ENCODE measurements at regions not wholly inside any gene's neighbourhood (a gene's known extent, or its start where the extent isn't known, plus 50 kb on each side); places are given as distances from the start of the nearest gene placed in this dataset.

DNA sequence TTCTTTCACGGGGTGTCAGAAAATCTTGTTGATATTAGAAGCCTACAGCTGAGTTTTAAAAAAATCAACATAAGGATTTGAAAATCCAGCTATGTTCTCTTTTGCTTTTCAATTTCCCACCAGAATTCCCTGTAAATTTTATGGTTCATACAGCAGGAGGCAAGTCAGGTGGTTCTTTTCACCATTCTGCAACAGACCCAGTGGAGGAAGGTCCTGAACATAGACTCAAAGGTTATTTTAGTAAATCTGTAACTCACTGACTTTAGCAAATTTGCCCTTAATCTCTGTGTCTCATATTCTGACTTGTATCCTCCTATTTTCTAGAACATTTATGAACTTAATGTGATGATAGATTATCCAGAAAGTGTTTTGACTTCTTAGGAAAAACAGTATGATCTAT lies 235.4 kb upstream of the E2F7 start:
- TF ChIP-seq, protein P1, sequence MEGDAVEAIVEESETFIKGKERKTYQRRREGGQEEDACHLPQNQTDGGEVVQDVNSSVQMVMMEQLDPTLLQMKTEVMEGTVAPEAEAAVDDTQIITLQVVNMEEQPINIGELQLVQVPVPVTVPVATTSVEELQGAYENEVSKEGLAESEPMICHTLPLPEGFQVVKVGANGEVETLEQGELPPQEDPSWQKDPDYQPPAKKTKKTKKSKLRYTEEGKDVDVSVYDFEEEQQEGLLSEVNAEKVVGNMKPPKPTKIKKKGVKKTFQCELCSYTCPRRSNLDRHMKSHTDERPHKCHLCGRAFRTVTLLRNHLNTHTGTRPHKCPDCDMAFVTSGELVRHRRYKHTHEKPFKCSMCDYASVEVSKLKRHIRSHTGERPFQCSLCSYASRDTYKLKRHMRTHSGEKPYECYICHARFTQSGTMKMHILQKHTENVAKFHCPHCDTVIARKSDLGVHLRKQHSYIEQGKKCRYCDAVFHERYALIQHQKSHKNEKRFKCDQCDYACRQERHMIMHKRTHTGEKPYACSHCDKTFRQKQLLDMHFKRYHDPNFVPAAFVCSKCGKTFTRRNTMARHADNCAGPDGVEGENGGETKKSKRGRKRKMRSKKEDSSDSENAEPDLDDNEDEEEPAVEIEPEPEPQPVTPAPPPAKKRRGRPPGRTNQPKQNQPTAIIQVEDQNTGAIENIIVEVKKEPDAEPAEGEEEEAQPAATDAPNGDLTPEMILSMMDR (IDR thresholded peaks at IDR 0.05; ENCODE audit: borderline replicate concordance, extremely low read depth, low read length, poor library complexity, severe bottlenecking) = no peak
- no peak for TF ChIP-seq EZH2 (IDR thresholded peaks at IDR 0.05; ENCODE audit: borderline replicate concordance, low read depth, low read length, severe bottlenecking)
